Smooth muscle cell of the brain vasculature (primary cell): ENCODE measurements at regions not wholly inside any gene's neighbourhood (a gene's known extent, or its start where the extent isn't known, plus 50 kb on each side); places are given as distances from the start of the nearest gene placed in this dataset.

Experiments used
- DNase-seq: peaks from one replicate; pipeline ENCODE4 v3.0.0-alpha.2; 2012; ENCODE audit warnings: low read depth, low spot score

DNA sequence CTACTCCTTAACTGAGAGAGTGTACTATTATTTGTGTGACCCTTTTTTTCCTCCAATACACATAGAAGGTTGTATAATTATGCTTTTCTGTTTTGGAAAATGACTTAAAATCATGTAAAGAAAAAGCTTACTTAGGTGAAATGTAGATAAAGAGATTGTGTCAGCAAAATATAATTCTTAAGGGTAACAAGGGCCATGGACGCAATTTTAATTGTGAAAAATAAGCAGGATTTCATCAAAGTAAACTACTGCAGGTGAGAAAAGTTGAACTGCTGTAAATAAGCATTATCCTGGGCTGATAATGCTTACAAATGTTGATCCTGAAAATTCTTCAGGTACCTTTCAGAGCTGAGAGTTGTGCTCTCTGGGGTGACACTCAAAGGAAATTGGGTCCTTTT is 141.5 kb downstream of the RPIA start:
- DNase-seq = no peak

GRCh38 chr2:88834376-88834775 is 142.9 kb downstream of the RPIA start:
- DNase-seq = no peak

DNA sequence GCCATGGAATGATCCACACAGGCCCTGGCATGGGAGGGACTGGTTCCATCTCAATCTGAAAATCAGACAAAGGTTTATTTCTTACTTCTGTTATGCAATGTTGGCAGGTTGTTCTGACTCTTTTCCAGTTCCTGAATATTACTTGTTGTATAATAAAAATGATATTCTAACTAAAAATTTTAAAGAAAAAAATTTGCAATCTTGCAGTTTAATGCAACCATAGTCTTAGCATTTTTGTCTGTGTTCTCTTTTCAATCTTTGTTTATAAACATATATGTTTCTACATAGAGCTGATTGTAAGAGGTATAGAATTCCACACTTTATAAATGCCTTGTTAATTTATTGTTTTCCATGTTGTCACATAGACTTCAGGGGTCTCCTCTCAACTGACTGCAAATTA is 143.4 kb downstream of the RPIA start:
- no peak for DNase-seq

GRCh38 chr2:88835726-88836125 is 144.3 kb downstream of the RPIA start:
- DNase-seq = no peak

GRCh38 chr2:88836351-88836750 is 144.9 kb downstream of the RPIA start:
- no peak for DNase-seq

GRCh38 chr2:88837511-88838160 is 146.2 kb downstream of the RPIA start:
- no peak for DNase-seq

- DNase-seq = no peak
Measured at GRCh38 chr2:88838165-88838635, 146.7 kb downstream of the RPIA start.

- DNase-seq = no peak
Measured at GRCh38 chr2:88841224-88841929, 149.9 kb downstream of the RPIA start.

- DNase-seq = no peak
Measured at GRCh38 chr2:88842656-88843460, 151.4 kb downstream of the RPIA start.

- no peak for DNase-seq
Measured at GRCh38 chr2:88843651-88844050, 152.2 kb downstream of the RPIA start.

DNA sequence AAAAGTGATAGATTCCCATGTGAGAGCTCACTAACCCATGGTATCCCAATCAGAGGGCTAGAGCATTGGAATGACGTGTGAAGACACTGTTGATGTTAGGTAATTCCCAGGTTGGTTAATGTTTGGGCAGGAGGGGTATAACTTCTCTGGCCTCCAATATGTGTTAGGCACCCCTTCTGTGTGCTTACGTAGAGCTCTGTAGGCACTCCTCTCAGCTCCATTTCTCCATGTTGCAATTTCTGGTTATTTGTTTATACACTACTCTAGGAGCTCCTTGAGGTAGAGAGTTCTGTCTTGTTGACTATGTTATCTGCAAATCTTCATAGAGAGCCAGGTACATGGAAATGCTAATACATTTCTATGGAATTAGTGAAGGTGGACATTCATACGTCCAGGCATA is 153.5 kb downstream of the RPIA start:
- DNase-seq = no peak

DNA sequence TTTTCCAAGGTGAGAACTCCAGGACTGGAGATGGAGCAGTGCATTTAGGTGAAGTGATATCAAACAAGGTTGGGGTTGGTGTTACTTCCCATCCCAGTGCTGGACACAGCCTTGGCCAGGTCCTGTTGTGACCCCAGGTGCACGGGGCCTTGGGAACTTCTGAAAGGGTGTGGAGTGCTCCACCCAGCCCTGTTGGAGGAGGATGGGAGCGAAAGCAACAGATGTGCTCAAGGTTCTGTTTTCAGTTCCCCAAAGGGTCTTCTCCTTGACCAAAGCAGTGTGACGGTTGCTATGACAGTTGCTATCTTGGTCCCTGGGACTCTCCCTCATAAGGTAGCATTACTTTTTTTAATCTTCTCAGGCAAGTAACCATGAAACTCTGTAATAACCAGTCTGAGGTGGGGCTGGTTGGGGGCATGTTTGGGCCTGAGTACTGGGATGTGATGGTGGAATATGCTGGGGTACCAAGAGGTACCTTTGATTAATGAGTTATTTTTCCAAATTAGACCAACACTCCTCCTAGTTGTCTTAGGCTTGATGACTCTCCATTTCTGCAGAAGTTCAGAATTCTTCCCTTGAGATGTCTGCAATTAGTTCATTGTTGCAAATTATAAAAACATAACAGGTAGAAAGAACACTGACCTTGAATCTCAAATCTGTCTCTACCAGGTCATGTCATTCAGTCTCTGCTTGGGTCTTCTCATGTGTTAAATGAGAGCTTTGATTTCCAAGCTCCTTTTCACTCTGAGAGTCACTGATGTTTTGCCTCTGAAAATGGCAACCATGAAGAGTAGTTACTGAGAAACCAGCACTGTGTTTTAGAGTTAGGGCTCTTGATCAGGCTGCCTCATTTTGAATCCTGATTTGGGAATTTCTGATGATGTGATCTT is 154.5 kb downstream of the RPIA start:
- no peak for DNase-seq

- DNase-seq = no peak
Measured at GRCh38 chr2:88852753-88853402, 161.4 kb downstream of the RPIA start.

GRCh38 chr2:88853403-88853790 is 161.9 kb downstream of the RPIA start:
- no peak for DNase-seq

DNA sequence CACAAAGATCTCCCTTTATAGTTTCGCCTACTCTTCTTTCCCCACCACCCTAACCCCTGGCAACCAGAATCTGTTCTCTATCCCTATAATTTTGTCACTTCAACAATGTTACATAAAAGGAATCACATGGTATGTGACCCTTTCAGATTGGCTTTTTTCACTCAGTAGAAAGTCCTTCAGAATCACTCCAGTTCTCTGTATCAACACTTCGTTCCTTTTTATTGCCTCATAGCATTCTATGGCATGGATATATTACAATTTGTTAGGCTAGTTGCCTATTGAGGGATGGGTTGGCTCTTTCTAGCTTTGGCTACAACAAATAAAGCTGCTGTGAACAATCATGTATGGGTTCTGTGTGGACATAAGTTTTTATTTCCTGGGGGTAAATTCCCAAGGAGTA is 163.1 kb downstream of the RPIA start:
- no peak for DNase-seq

GRCh38 chr2:88855620-88856408 is 164.3 kb downstream of the RPIA start:
- no peak for DNase-seq

DNA sequence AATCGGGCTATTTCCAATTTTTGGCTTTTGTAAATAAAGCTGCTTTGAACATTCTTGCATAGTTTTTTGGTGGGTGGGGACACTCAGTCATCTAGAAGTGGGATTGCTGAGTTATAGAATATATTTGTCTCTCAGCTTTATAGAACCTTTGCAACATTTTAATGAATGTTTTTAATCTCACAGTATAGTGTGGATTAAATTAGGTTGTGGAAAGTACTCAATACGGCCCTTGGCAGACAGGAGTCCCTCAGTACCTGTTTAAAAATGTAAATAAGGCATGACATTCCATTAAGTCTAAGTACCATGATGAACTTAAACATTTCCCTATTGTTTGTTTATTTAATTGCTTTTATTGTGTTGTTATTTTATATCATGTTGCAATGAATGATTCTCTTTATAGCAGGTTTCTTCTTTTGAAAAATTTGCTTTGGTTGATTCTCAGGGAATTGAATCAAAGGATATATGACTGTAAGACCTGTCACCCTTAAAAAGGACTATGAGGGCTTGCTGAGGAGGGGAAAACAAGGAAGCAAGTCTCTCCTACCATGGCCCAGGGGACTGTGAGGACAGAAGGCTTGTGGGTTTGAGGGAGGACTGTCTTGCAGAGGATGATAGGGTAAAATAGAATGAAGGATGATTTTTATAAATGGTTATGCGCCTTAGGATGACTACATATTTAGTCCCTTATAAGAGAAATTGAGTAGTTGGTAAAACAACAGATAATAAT is 165.1 kb downstream of the RPIA start:
- DNase-seq = no peak

- DNase-seq = no peak
Measured at GRCh38 chr2:88857274-88857741, 165.8 kb downstream of the RPIA start.

DNA sequence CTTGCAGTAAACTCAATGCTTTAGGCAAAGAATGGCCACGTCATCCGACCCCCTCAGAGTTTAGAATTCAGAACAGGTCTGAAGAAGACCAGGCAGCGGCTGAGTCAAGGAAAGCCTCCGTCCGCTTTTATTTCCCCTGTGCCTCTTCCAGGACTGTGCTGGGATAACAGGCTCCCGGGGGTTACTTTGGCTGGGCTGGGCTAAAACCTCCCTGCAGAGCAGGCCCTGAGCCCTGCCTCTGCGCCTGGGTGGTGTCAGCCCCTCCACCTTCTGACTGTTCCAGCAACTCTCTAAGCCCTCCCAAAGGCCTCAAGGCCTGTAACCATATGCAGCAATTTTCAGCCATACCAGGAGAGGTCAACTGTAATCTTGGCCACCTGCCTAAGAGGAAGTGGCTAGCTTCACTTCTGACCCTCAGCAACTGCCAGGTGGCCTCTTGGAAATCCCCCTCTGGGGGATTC is 166.5 kb downstream of the RPIA start:
- peak; percentile 45 for DNase-seq
